ENCODE measurements at regions not wholly inside any gene's neighbourhood (a gene's known extent, or its start where the extent isn't known, plus 50 kb on each side); places are given as distances from the start of the nearest gene placed in this dataset.

DNA sequence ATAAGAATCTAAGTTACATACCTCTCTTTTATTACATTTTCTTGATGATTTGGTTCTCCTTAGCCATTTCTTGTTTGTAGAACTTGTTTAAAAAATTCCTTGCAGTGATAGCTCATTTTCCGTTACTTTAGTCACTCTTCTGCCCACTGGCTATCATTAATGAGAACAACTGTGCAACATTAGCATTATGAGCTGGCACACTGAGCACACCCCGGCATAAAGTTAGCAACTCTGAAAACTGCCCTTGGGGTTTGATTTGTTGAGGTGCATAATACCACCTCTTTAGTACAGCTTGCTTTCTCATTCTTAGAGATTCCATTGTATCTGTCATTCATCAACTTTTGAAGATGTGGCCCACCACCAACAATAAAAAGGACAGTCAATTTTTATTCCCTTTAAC is 87.6 kb upstream of the ADCY1 start:
- TF ChIP-seq, protein P1, sequence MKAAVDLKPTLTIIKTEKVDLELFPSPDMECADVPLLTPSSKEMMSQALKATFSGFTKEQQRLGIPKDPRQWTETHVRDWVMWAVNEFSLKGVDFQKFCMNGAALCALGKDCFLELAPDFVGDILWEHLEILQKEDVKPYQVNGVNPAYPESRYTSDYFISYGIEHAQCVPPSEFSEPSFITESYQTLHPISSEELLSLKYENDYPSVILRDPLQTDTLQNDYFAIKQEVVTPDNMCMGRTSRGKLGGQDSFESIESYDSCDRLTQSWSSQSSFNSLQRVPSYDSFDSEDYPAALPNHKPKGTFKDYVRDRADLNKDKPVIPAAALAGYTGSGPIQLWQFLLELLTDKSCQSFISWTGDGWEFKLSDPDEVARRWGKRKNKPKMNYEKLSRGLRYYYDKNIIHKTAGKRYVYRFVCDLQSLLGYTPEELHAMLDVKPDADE (IDR thresholded peaks at IDR 0.05): no peak
- TF ChIP-seq, protein P2, sequence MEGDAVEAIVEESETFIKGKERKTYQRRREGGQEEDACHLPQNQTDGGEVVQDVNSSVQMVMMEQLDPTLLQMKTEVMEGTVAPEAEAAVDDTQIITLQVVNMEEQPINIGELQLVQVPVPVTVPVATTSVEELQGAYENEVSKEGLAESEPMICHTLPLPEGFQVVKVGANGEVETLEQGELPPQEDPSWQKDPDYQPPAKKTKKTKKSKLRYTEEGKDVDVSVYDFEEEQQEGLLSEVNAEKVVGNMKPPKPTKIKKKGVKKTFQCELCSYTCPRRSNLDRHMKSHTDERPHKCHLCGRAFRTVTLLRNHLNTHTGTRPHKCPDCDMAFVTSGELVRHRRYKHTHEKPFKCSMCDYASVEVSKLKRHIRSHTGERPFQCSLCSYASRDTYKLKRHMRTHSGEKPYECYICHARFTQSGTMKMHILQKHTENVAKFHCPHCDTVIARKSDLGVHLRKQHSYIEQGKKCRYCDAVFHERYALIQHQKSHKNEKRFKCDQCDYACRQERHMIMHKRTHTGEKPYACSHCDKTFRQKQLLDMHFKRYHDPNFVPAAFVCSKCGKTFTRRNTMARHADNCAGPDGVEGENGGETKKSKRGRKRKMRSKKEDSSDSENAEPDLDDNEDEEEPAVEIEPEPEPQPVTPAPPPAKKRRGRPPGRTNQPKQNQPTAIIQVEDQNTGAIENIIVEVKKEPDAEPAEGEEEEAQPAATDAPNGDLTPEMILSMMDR (conservative IDR thresholded peaks at IDR 0.05; ENCODE audit: low read depth in 2 of 2): no peak
- TF ChIP-seq EZH2 (IDR thresholded peaks at IDR 0.05; ENCODE audit: low read depth, unreplicated experiment): no peak
- TF ChIP-seq POLR2AphosphoS5 (IDR thresholded peaks at IDR 0.05; ENCODE audit: low read depth): no peak
- no peak for TF ChIP-seq ZNF331 (CRISPR knock-in tag; IDR thresholded peaks at IDR 0.05; ENCODE audit: low read depth)
- TF ChIP-seq EZH2phosphoT487 (IDR thresholded peaks at IDR 0.05; ENCODE audit: unreplicated experiment): no peak
- TF ChIP-seq CREB1 (CRISPR knock-in tag; IDR thresholded peaks at IDR 0.05; ENCODE audit: low read depth): no peak
- TF ChIP-seq, protein P3, sequence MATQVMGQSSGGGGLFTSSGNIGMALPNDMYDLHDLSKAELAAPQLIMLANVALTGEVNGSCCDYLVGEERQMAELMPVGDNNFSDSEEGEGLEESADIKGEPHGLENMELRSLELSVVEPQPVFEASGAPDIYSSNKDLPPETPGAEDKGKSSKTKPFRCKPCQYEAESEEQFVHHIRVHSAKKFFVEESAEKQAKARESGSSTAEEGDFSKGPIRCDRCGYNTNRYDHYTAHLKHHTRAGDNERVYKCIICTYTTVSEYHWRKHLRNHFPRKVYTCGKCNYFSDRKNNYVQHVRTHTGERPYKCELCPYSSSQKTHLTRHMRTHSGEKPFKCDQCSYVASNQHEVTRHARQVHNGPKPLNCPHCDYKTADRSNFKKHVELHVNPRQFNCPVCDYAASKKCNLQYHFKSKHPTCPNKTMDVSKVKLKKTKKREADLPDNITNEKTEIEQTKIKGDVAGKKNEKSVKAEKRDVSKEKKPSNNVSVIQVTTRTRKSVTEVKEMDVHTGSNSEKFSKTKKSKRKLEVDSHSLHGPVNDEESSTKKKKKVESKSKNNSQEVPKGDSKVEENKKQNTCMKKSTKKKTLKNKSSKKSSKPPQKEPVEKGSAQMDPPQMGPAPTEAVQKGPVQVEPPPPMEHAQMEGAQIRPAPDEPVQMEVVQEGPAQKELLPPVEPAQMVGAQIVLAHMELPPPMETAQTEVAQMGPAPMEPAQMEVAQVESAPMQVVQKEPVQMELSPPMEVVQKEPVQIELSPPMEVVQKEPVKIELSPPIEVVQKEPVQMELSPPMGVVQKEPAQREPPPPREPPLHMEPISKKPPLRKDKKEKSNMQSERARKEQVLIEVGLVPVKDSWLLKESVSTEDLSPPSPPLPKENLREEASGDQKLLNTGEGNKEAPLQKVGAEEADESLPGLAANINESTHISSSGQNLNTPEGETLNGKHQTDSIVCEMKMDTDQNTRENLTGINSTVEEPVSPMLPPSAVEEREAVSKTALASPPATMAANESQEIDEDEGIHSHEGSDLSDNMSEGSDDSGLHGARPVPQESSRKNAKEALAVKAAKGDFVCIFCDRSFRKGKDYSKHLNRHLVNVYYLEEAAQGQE (IDR thresholded peaks at IDR 0.05; ENCODE audit: unreplicated experiment): no peak
- TF ChIP-seq ZNF114 (CRISPR knock-in tag; IDR thresholded peaks at IDR 0.05): no peak

All from GM23338 (cell line).